CD14-positive monocyte (primary cell): ENCODE measurements at regions not wholly inside any gene's neighbourhood (a gene's known extent, or its start where the extent isn't known, plus 50 kb on each side); places are given as distances from the start of the nearest gene placed in this dataset.

Source experiments
- DNase-seq, 3 donors: peaks; one replicate each; pipeline ENCODE4 v3.0.0-alpha.2; 2011 to 2022
- H2AFZ ChIP-seq: 2 replicates; pipeline ENCODE4 v1.6.0; 2012; ENCODE audit warnings: mild to moderate bottlenecking, low read depth, low read length, inconsistent platforms; ENCODE audit not compliant: insufficient read depth, poor library complexity, severe bottlenecking
- H3K27ac ChIP-seq, 2 donors: 1 replicate in 1 of 2; 2 replicates in 1 of 2; pipeline ENCODE4 v1.5.1; 2012 to 2013; ENCODE audit warnings: low read length in 2 of 2, control low read depth in 1 of 2, inconsistent platforms in 1 of 2, low read depth in 1 of 2, mild to moderate bottlenecking in 1 of 2
- H3K27me3 ChIP-seq, 2 donors: one replicate each; pipeline versions ENCODE4 v1.6.0 to v1.6.1; 2011 to 2013; ENCODE audit warnings: low read length in 2 of 2; ENCODE audit not compliant: control insufficient read depth in 2 of 2, insufficient read depth in 2 of 2
- H3K36me3 ChIP-seq, 2 donors: replicated peaks in 1 of 2; 1 replicate in 1 of 2; 2 replicates in 1 of 2; pipeline versions ENCODE4 v1.5.1 to v1.6.1; 2012 to 2013; ENCODE audit warnings: low read length in 2 of 2, control low read depth in 1 of 2, inconsistent platforms in 1 of 2, mild to moderate bottlenecking in 1 of 2; ENCODE audit not compliant: insufficient read depth in 2 of 2, control insufficient read depth in 1 of 2
- H3K4me1 ChIP-seq, 2 donors: 1 replicate in 1 of 2; 2 replicates in 1 of 2; pipeline versions ENCODE4 v1.5.1 to v1.6.1; 2012 to 2013; ENCODE audit warnings: low read length in 2 of 2, control low read depth in 1 of 2, inconsistent platforms in 1 of 2, mild to moderate bottlenecking in 1 of 2, moderate library complexity in 1 of 2; ENCODE audit not compliant: insufficient read depth in 2 of 2, control insufficient read depth in 1 of 2
- H3K4me2 ChIP-seq: replicated peaks from 2 replicates; pipeline ENCODE3; 2012; ENCODE audit warnings: low read length, moderate library complexity, mild to moderate bottlenecking; ENCODE audit not compliant: poor library complexity, severe bottlenecking; ENCODE audit errors: extremely low read depth
- H3K4me3 ChIP-seq, 3 experiments: fragments of 200-600 bp in 1 of 3; sonication (generic) in 1 of 3; replicated peaks in 1 of 3; 1 replicate in 2 of 3; 2 replicates in 1 of 3; pipeline ENCODE4 v1.5.1; 2011 to 2013; ENCODE audit warnings: low read length in 3 of 3, mild to moderate bottlenecking in 3 of 3, control low read depth in 2 of 3, low read depth in 2 of 3, inconsistent platforms in 1 of 3, moderate library complexity in 1 of 3
- H3K79me2 ChIP-seq: 2 replicates; pipeline ENCODE4 v1.6.0; 2012; ENCODE audit warnings: mild to moderate bottlenecking, control low read depth, inconsistent platforms, low read length, moderate library complexity; ENCODE audit not compliant: insufficient read depth
- H3K9ac ChIP-seq: 2 replicates; pipeline ENCODE4 v1.6.0; 2017; ENCODE audit warnings: low read length, mild to moderate bottlenecking; ENCODE audit not compliant: insufficient read depth, poor library complexity, severe bottlenecking
- H3K9me3 ChIP-seq, 2 donors: replicated peaks in 1 of 2; 1 replicate in 1 of 2; 2 replicates in 1 of 2; pipeline versions ENCODE4 v1.5.1 to v1.6.1; 2012 to 2013; ENCODE audit warnings: low read length in 2 of 2, control low read depth in 1 of 2; ENCODE audit not compliant: control insufficient read depth in 1 of 2, insufficient read depth in 1 of 2
- H4K20me1 ChIP-seq: 2 replicates; pipeline ENCODE4 v1.6.0; 2012; ENCODE audit warnings: mild to moderate bottlenecking, low read length, control low read depth, moderate library complexity; ENCODE audit not compliant: insufficient read depth
- H3K27ac Mint-ChIP-seq, 7 donors: one replicate each; pipeline ENCODE4 v1.8.0; 2020; ENCODE audit warnings: mild to moderate bottlenecking in 7 of 7, mixed read lengths in 7 of 7, moderate library complexity in 6 of 7, inconsistent platforms in 2 of 7
- H3K27me3 Mint-ChIP-seq, 3 donors: one replicate each; pipeline ENCODE4 v1.8.0; 2021 to 2022; ENCODE audit warnings: low read depth in 3 of 3, mild to moderate bottlenecking in 3 of 3, mixed read lengths in 3 of 3, moderate library complexity in 3 of 3, inconsistent platforms in 1 of 3
- H3K36me3 Mint-ChIP-seq, 2 donors: one replicate each; pipeline ENCODE4 v1.8.0; 2020; ENCODE audit warnings: mixed read lengths in 2 of 2, inconsistent platforms in 1 of 2, mild to moderate bottlenecking in 1 of 2
- H3K4me1 Mint-ChIP-seq: one replicate; pipeline ENCODE4 v1.8.0; 2020; ENCODE audit warnings: mild to moderate bottlenecking, mixed read lengths
- H3K4me3 Mint-ChIP-seq, 2 donors: one replicate each; pipeline ENCODE4 v1.8.0; 2020; ENCODE audit warnings: mild to moderate bottlenecking in 2 of 2, mixed read lengths in 2 of 2, moderate library complexity in 1 of 2
- H3K9me3 Mint-ChIP-seq, 7 donors: one replicate each; pipeline ENCODE4 v1.8.0; 2020 to 2022; ENCODE audit warnings: mixed read lengths in 7 of 7, mild to moderate bottlenecking in 6 of 7, moderate library complexity in 6 of 7, inconsistent platforms in 2 of 7
- CTCF ChIP-seq: fragments of 200-600 bp; IDR thresholded peaks from one replicate; pipeline ENCODE4 v1.8.0; 2022; ENCODE audit warnings: antibody characterized with exemption, mild to moderate bottlenecking
- WGBS: methylation state at CpG from one replicate; pipeline ENCODE4 v1.1.5; 2013; ENCODE audit warnings: missing lambda C conversion rate; ENCODE audit not compliant: insufficient coverage; 5-methylcytosine and 5-hydroxymethylcytosine counted together
- intact Hi-C, 2 donors: fragments of 100-400 bp; cut with micrococcal nuclease; formaldehyde crosslinking; loops; one replicate each; pipeline versions ENCODE4 v1.15.0 to v1.15.1; 2023

GRCh38 chr4:155428128-155428527 lies 51.4 kb upstream of the MAP9 start:
- H3K4me1 Mint-ChIP-seq = no peaks in the 10 kb centered on the region
- no peak overlapping the region for H3K4me3 Mint-ChIP-seq
- peaks cover 2 to 11% (median 4%) of the 10 kb centered on the region in 7 donors for H3K9me3 Mint-ChIP-seq
- no peak for TF ChIP-seq CTCF
- DNase-seq = no peak
- no peak overlapping the region for H3K4me2 ChIP-seq
- intact Hi-C loops = no loop called here
- H3K9me3 ChIP-seq = peaks cover 0 to 4% of the 10 kb centered on the region in 2 donors
- H3K4me3 ChIP-seq = no peak overlapping the region
- no peak overlapping the region for H3K27ac Mint-ChIP-seq
- H4K20me1 ChIP-seq = no peaks in the 10 kb centered on the region
- no peaks in the 10 kb centered on the region for H3K36me3 ChIP-seq
- H3K4me1 ChIP-seq = no peaks in the 10 kb centered on the region
- no peaks in the 10 kb centered on the region for H3K27me3 Mint-ChIP-seq
- H3K79me2 ChIP-seq = no peaks in the 10 kb centered on the region
- no peak overlapping the region for H3K9ac ChIP-seq
- no peaks in the 10 kb centered on the region for H3K27me3 ChIP-seq
- no peak overlapping the region for H3K27ac ChIP-seq
- H2AFZ ChIP-seq = no peak overlapping the region
- no peaks in the 10 kb centered on the region for H3K36me3 Mint-ChIP-seq

GRCh38 chr4:155426953-155427352 lies 50.2 kb upstream of the MAP9 start:
- Histone ChIP-seq H4K20me1 (no peaks in the 10 kb centered on the region), H3K4me1 (no peaks in the 10 kb centered on the region), H2AFZ (no peak overlapping the region), H3K9me3 (peaks cover 0 to 13% of the 10 kb centered on the region in 2 donors), H3K36me3 (no peaks in the 10 kb centered on the region), H3K9ac (no peak overlapping the region), H3K4me3 (no peak overlapping the region), H3K79me2 (no peaks in the 10 kb centered on the region), H3K27ac (no peak overlapping the region), H3K27me3 (no peaks in the 10 kb centered on the region), H3K4me2 (no peak overlapping the region)
- H3K9me3 Mint-ChIP-seq = peaks cover 6 to 18% (median 12%) of the 10 kb centered on the region in 7 donors
- TF ChIP-seq CTCF = no peak
- no peak for DNase-seq
- no peaks in the 10 kb centered on the region for H3K36me3 Mint-ChIP-seq
- H3K27me3 Mint-ChIP-seq = peaks cover 0 to 5% (median 0%) of the 10 kb centered on the region in 3 donors
- H3K27ac Mint-ChIP-seq = no peak overlapping the region
- H3K4me3 Mint-ChIP-seq = no peak overlapping the region
- 90% methylated on average over 5 of the region's 9 CpGs for WGBS
- H3K4me1 Mint-ChIP-seq = no peaks in the 10 kb centered on the region
- intact Hi-C loops = no loop called here
